HEK293T (cell line): ENCODE measurements at regions not wholly inside any gene's neighbourhood (a gene's known extent, or its start where the extent isn't known, plus 50 kb on each side); places are given as distances from the start of the nearest gene placed in this dataset.

Experiments
- ARNT ChIP-seq: fragments of 450-650 bp; IDR thresholded peaks from 2 replicates; pipeline ENCODE4 v1.6.1; 2017; ENCODE audit warnings: mild to moderate bottlenecking
- BHLHE40 ChIP-seq: fragments of 450-650 bp; IDR thresholded peaks from 2 replicates; pipeline ENCODE4 v1.6.1; 2016; ENCODE audit warnings: mild to moderate bottlenecking, moderate library complexity, borderline replicate concordance
- CTBP1 ChIP-seq: fragments of 450-650 bp; IDR thresholded peaks from 2 replicates; pipeline ENCODE4 v1.6.1; 2016; ENCODE audit warnings: borderline replicate concordance
- FOXA1 ChIP-seq: fragments of 450-650 bp; IDR thresholded peaks from 2 replicates; pipeline ENCODE4 v1.6.1; 2016; ENCODE audit warnings: mild to moderate bottlenecking
- HDGF ChIP-seq: fragments of 450-650 bp; IDR thresholded peaks from 2 replicates; pipeline ENCODE4 v1.6.1; 2017; ENCODE audit warnings: antibody characterized with exemption, borderline replicate concordance
- SP1 ChIP-seq: fragments of 450-650 bp; IDR thresholded peaks from 2 replicates; pipeline ENCODE4 v1.6.1; 2017
- SUZ12 ChIP-seq: fragments of 450-650 bp; IDR thresholded peaks from 2 replicates; pipeline ENCODE4 v1.6.1; 2016; ENCODE audit warnings: mild to moderate bottlenecking
- ZNF384 ChIP-seq: fragments of 450-650 bp; IDR thresholded peaks from 2 replicates; pipeline ENCODE4 v1.6.1; 2016

GRCh38 chr13:32932376-32932775, 83.8 kb upstream of the KL start:
- no peak for TF ChIP-seq SP1
- TF ChIP-seq ZNF384: no peak
- TF ChIP-seq FOXA1: no peak
- TF ChIP-seq SUZ12: no peak
- no peak for TF ChIP-seq HDGF
- TF ChIP-seq CTBP1: no peak
- TF ChIP-seq ARNT: no peak
- TF ChIP-seq BHLHE40: no peak
